ENCODE measurements at regions not wholly inside any gene's neighbourhood (a gene's known extent, or its start where the extent isn't known, plus 50 kb on each side); places are given as distances from the start of the nearest gene placed in this dataset.

DNA sequence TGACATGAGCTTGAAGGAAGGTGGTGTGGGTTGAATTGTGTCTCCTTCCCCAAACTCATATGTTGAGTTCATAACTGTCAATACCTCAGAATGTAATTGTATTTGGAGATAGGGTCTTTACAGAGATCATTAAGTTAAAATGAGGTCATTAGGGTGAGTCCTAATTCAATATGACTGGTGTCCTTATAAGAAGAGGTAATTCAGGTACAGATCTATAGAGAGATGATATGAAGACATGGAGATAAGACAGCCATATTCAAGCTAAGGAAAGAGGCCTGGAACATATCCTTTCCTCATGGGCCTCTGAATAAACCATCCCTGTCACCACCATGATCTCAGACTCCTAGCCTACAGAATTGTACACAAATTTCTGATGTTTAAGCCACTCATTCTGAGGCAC lies 514.7 kb upstream of the MGAT4C start:
- no peak for ATAC-seq (ENCODE audit: low read depth)
- Mint-ChIP-seq H3K27me3 (no peaks in the 10 kb centered on the region), H3K9me3 (ENCODE audit: insufficient read depth) (no peaks in the 10 kb centered on the region), H3K4me1 (no peaks in the 10 kb centered on the region), H3K27ac (no peak overlapping the region), H3K4me3 (no peak overlapping the region)
- no peak overlapping the region for H3K27ac ChIP-seq (ENCODE audit: low read length in 2 of 2)
- intact Hi-C loops (cut with micrococcal nuclease): no loop called here
- H4K20me1 ChIP-seq (ENCODE audit: control insufficient read depth, insufficient read depth, low read length, poor library complexity, severe bottlenecking): no peaks in the 10 kb centered on the region
- H3K79me2 ChIP-seq (ENCODE audit: control insufficient read depth, insufficient read depth, low read length): no peaks in the 10 kb centered on the region
- no peak for DNase-seq
- H3K36me3 ChIP-seq (replicated peaks in 1 of 2; ENCODE audit: control extremely low read depth in 1 of 2, control insufficient read depth in 1 of 2, extremely low read depth in 1 of 2, insufficient read depth in 2 of 2, low read length in 1 of 2): no peaks in the 10 kb centered on the region
- no peak for TF ChIP-seq EZH2 (IDR thresholded peaks at IDR 0.05; ENCODE audit: borderline replicate concordance, insufficient read depth, low read depth, low read length, poor library complexity, severe bottlenecking)
- TF ChIP-seq, protein P1, sequence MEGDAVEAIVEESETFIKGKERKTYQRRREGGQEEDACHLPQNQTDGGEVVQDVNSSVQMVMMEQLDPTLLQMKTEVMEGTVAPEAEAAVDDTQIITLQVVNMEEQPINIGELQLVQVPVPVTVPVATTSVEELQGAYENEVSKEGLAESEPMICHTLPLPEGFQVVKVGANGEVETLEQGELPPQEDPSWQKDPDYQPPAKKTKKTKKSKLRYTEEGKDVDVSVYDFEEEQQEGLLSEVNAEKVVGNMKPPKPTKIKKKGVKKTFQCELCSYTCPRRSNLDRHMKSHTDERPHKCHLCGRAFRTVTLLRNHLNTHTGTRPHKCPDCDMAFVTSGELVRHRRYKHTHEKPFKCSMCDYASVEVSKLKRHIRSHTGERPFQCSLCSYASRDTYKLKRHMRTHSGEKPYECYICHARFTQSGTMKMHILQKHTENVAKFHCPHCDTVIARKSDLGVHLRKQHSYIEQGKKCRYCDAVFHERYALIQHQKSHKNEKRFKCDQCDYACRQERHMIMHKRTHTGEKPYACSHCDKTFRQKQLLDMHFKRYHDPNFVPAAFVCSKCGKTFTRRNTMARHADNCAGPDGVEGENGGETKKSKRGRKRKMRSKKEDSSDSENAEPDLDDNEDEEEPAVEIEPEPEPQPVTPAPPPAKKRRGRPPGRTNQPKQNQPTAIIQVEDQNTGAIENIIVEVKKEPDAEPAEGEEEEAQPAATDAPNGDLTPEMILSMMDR (IDR thresholded peaks at IDR 0.05): no peak
- POLR2A ChIA-PET: no interaction called here
- no peaks in the 10 kb centered on the region for H3K4me1 ChIP-seq (ENCODE audit: control insufficient read depth in 2 of 2, insufficient read depth in 2 of 2, low read length in 2 of 2)
- no peak overlapping the region for H3K4me2 ChIP-seq (replicated peaks; ENCODE audit: low read depth, low read length, poor library complexity, severe bottlenecking)
- H3K4me3 ChIP-seq (ENCODE audit: control extremely low read depth in 1 of 5, extremely low read depth in 1 of 5, insufficient read depth in 1 of 5, low read depth in 2 of 5, low read length in 4 of 5): no peak overlapping the region
- H2AFZ ChIP-seq (ENCODE audit: insufficient read depth, low read depth, low read length, poor library complexity, severe bottlenecking): no peak overlapping the region
- H3K9me3 ChIP-seq (ENCODE audit: control extremely low read depth in 1 of 3, control insufficient read depth in 2 of 3, insufficient read depth in 1 of 3, low read length in 2 of 3): peaks cover 0 to 3% (median 0%) of the 10 kb centered on the region in 3 donors
- H3K9ac ChIP-seq (ENCODE audit: low read length): no peak overlapping the region
- CTCF ChIA-PET: no interaction called here
- H3K27me3 ChIP-seq (replicated peaks in 1 of 4; ENCODE audit: control extremely low read depth in 1 of 4, control insufficient read depth in 3 of 4, insufficient read depth in 4 of 4, low read length in 3 of 4): no peaks in the 10 kb centered on the region

DNA sequence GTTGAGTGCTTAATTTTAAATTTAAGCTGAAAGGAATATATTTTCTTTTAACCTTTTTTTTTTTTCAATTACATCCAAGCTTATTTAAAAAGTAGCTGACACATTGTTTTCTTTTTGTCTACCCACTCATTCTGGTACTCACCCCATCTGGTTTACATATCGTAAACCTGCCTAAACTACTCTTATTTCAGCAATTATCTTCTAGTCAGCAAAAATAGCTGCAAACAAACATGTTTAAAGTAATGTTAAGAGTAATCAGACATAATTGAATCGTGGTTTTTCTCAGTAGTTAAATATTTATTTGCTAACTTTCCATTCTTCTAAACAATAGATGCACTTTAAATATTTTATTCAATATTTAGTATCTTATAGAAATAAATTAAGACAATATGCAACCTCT lies 492.7 kb upstream of the MGAT4C start:
- H3K9ac ChIP-seq (ENCODE audit: low read length): no peak overlapping the region
- WGBS (ENCODE audit: insufficient coverage): no CpG with 5 or more reads among the region's 2 CpGs
- POLR2A ChIA-PET: no interaction called here
- H3K4me3 ChIP-seq (ENCODE audit: control extremely low read depth in 1 of 5, extremely low read depth in 1 of 5, insufficient read depth in 1 of 5, low read depth in 2 of 5, low read length in 4 of 5): no peak overlapping the region
- no peak overlapping the region for H3K27ac ChIP-seq (ENCODE audit: low read length in 2 of 2)
- DNase-seq (no peak), ATAC-seq (ENCODE audit: low read depth) (no peak)
- Mint-ChIP-seq H3K27ac (no peak overlapping the region), H3K4me1 (no peaks in the 10 kb centered on the region), H3K9me3 (ENCODE audit: insufficient read depth) (peaks cover 3% of the 10 kb centered on the region), H3K27me3 (no peaks in the 10 kb centered on the region), H3K4me3 (no peak overlapping the region)
- no peak for TF ChIP-seq EZH2 (IDR thresholded peaks at IDR 0.05; ENCODE audit: borderline replicate concordance, insufficient read depth, low read depth, low read length, poor library complexity, severe bottlenecking)
- TF ChIP-seq, protein P1 (IDR thresholded peaks at IDR 0.05): no peak
- no peaks in the 10 kb centered on the region for H3K79me2 ChIP-seq (ENCODE audit: control insufficient read depth, insufficient read depth, low read length)
- no peaks in the 10 kb centered on the region for H3K4me1 ChIP-seq (ENCODE audit: control insufficient read depth in 2 of 2, insufficient read depth in 2 of 2, low read length in 2 of 2)
- no peak overlapping the region for H2AFZ ChIP-seq (ENCODE audit: insufficient read depth, low read depth, low read length, poor library complexity, severe bottlenecking)
- no peaks in the 10 kb centered on the region for H4K20me1 ChIP-seq (ENCODE audit: control insufficient read depth, insufficient read depth, low read length, poor library complexity, severe bottlenecking)
- CTCF ChIA-PET: no interaction called here
- no peaks in the 10 kb centered on the region for H3K9me3 ChIP-seq (ENCODE audit: control extremely low read depth in 1 of 3, control insufficient read depth in 2 of 3, insufficient read depth in 1 of 3, low read length in 2 of 3)
- no peaks in the 10 kb centered on the region for H3K27me3 ChIP-seq (replicated peaks in 1 of 4; ENCODE audit: control extremely low read depth in 1 of 4, control insufficient read depth in 3 of 4, insufficient read depth in 4 of 4, low read length in 3 of 4)
- intact Hi-C loops (cut with micrococcal nuclease): no loop called here
- no peak overlapping the region for H3K4me2 ChIP-seq (replicated peaks; ENCODE audit: low read depth, low read length, poor library complexity, severe bottlenecking)
- no peaks in the 10 kb centered on the region for H3K36me3 ChIP-seq (replicated peaks in 1 of 2; ENCODE audit: control extremely low read depth in 1 of 2, control insufficient read depth in 1 of 2, extremely low read depth in 1 of 2, insufficient read depth in 2 of 2, low read length in 1 of 2)

Measured in B cell (primary cell).